ENCODE measurements at regions not wholly inside any gene's neighbourhood (a gene's known extent, or its start where the extent isn't known, plus 50 kb on each side); places are given as distances from the start of the nearest gene placed in this dataset.

GRCh38 chr12:17695495-17695894 lies 394.5 kb downstream of the RERGL start:
- no peaks in the 10 kb centered on the region for H3K36me3 ChIP-seq (ENCODE audit: insufficient read depth, low read length)
- Mint-ChIP-seq H3K36me3 (no peaks in the 10 kb centered on the region), H3K27me3 (no peaks in the 10 kb centered on the region), H3K27ac (no peak overlapping the region), H3K9me3 (peaks cover 0 to 9% (median 4%) of the 10 kb centered on the region in 8 donors), H3K4me3 (no peak overlapping the region), H3K4me1 (peaks cover 0 to under 1% (median 0%) of the 10 kb centered on the region in 4 donors)
- no peaks in the 10 kb centered on the region for H3K4me1 ChIP-seq (ENCODE audit: insufficient read depth, low read length)
- H3K4me3 ChIP-seq (ENCODE audit: low read length in 2 of 2), result no peak overlapping the region
- no peaks in the 10 kb centered on the region for H3K9me3 ChIP-seq (ENCODE audit: control insufficient read depth in 1 of 2, low read length in 2 of 2)
- DNase-seq, result no peak
- CTCF ChIA-PET (ENCODE audit: partially characterized antibody), result no interaction called here
- intact Hi-C loops (cut with micrococcal nuclease), result no loop called here
- no peak overlapping the region for H3K27ac ChIP-seq (ENCODE audit: low read depth, low read length)
- POLR2A ChIA-PET (ENCODE audit: partially characterized antibody), result no interaction called here
- H3K27me3 ChIP-seq (ENCODE audit: insufficient read depth, low read length), result no peaks in the 10 kb centered on the region

GRCh38 chr12:17691369-17691768 lies 398.6 kb downstream of the RERGL start:
- Mint-ChIP-seq H3K36me3 (no peaks in the 10 kb centered on the region), H3K4me3 (no peak overlapping the region), H3K27ac (no peak overlapping the region), H3K9me3 (peaks cover 0 to 27% (median 10%) of the 10 kb centered on the region in 8 donors), H3K27me3 (no peaks in the 10 kb centered on the region), H3K4me1 (peaks cover 0 to 1% (median 0%) of the 10 kb centered on the region in 4 donors)
- H3K4me1 ChIP-seq (ENCODE audit: insufficient read depth, low read length), result no peaks in the 10 kb centered on the region
- H3K27ac ChIP-seq (ENCODE audit: low read depth, low read length), result no peak overlapping the region
- intact Hi-C loops (cut with micrococcal nuclease), result no loop called here
- CTCF ChIA-PET (ENCODE audit: partially characterized antibody), result no interaction called here
- no peak for DNase-seq
- H3K36me3 ChIP-seq (ENCODE audit: insufficient read depth, low read length), result no peaks in the 10 kb centered on the region
- POLR2A ChIA-PET (ENCODE audit: partially characterized antibody), result no interaction called here
- H3K4me3 ChIP-seq (ENCODE audit: low read length in 2 of 2), result no peak overlapping the region
- no peaks in the 10 kb centered on the region for H3K27me3 ChIP-seq (ENCODE audit: insufficient read depth, low read length)
- no peaks in the 10 kb centered on the region for H3K9me3 ChIP-seq (ENCODE audit: control insufficient read depth in 1 of 2, low read length in 2 of 2)

- H3K36me3 Mint-ChIP-seq, result no peaks in the 10 kb centered on the region
- no peaks in the 10 kb centered on the region for H3K27me3 ChIP-seq (ENCODE audit: insufficient read depth, low read length)
- H3K4me1 Mint-ChIP-seq, result no peaks in the 10 kb centered on the region
- no peaks in the 10 kb centered on the region for H3K9me3 ChIP-seq (ENCODE audit: control insufficient read depth in 1 of 2, low read length in 2 of 2)
- no peaks in the 10 kb centered on the region for H3K36me3 ChIP-seq (ENCODE audit: insufficient read depth, low read length)
- ChIA-PET POLR2A (ENCODE audit: partially characterized antibody) (no interaction called here), CTCF (ENCODE audit: partially characterized antibody) (no interaction called here)
- no peaks in the 10 kb centered on the region for H3K4me1 ChIP-seq (ENCODE audit: insufficient read depth, low read length)
- no peak overlapping the region for H3K4me3 Mint-ChIP-seq
- no peak overlapping the region for H3K4me3 ChIP-seq (ENCODE audit: low read length in 2 of 2)
- H3K9me3 Mint-ChIP-seq, result peaks cover 0 to 15% (median 7%) of the 10 kb centered on the region in 8 donors
- H3K27me3 Mint-ChIP-seq, result no peaks in the 10 kb centered on the region
- H3K27ac Mint-ChIP-seq, result no peak overlapping the region
- no peak for DNase-seq
- H3K27ac ChIP-seq (ENCODE audit: low read depth, low read length), result no peak overlapping the region
- intact Hi-C loops (cut with micrococcal nuclease), result no loop called here
These were observed 409.8 kb downstream of the RERGL start for GRCh38 chr12:17680220-17680619.

- no peak overlapping the region for H3K27ac Mint-ChIP-seq
- ChIA-PET CTCF (ENCODE audit: partially characterized antibody) (no interaction called here), POLR2A (ENCODE audit: partially characterized antibody) (no interaction called here)
- no peaks in the 10 kb centered on the region for H3K36me3 Mint-ChIP-seq
- H3K4me3 Mint-ChIP-seq, result no peak overlapping the region
- Histone ChIP-seq H3K27me3 (ENCODE audit: insufficient read depth, low read length) (no peaks in the 10 kb centered on the region), H3K27ac (ENCODE audit: low read depth, low read length) (no peak overlapping the region), H3K9me3 (ENCODE audit: control insufficient read depth in 1 of 2, low read length in 2 of 2) (no peaks in the 10 kb centered on the region), H3K4me3 (ENCODE audit: low read length in 2 of 2) (no peak overlapping the region), H3K4me1 (ENCODE audit: insufficient read depth, low read length) (no peaks in the 10 kb centered on the region), H3K36me3 (ENCODE audit: insufficient read depth, low read length) (no peaks in the 10 kb centered on the region)
- intact Hi-C loops (cut with micrococcal nuclease), result no loop called here
- DNase-seq, result no peak
- H3K4me1 Mint-ChIP-seq, result no peaks in the 10 kb centered on the region
- peaks cover 0 to 6% (median 2%) of the 10 kb centered on the region in 8 donors for H3K9me3 Mint-ChIP-seq
- H3K27me3 Mint-ChIP-seq, result no peaks in the 10 kb centered on the region
These were observed 423.2 kb downstream of the RERGL start for GRCh38 chr12:17666641-17667324.

GRCh38 chr12:17665839-17666238 lies 424.2 kb downstream of the RERGL start:
- H3K27me3 ChIP-seq (ENCODE audit: insufficient read depth, low read length), result no peaks in the 10 kb centered on the region
- H3K27me3 Mint-ChIP-seq, result no peaks in the 10 kb centered on the region
- no peaks in the 10 kb centered on the region for H3K4me1 Mint-ChIP-seq
- intact Hi-C loops (cut with micrococcal nuclease), result no loop called here
- H3K27ac Mint-ChIP-seq, result no peak overlapping the region
- no peak overlapping the region for H3K4me3 Mint-ChIP-seq
- DNase-seq, result no peak
- no peak overlapping the region for H3K4me3 ChIP-seq (ENCODE audit: low read length in 2 of 2)
- H3K9me3 Mint-ChIP-seq, result peaks cover 0 to 6% (median 3%) of the 10 kb centered on the region in 8 donors
- H3K36me3 ChIP-seq (ENCODE audit: insufficient read depth, low read length), result no peaks in the 10 kb centered on the region
- ChIA-PET POLR2A (ENCODE audit: partially characterized antibody) (no interaction called here), CTCF (ENCODE audit: partially characterized antibody) (no interaction called here)
- no peak overlapping the region for H3K27ac ChIP-seq (ENCODE audit: low read depth, low read length)
- no peaks in the 10 kb centered on the region for H3K36me3 Mint-ChIP-seq
- H3K4me1 ChIP-seq (ENCODE audit: insufficient read depth, low read length), result no peaks in the 10 kb centered on the region
- H3K9me3 ChIP-seq (ENCODE audit: control insufficient read depth in 1 of 2, low read length in 2 of 2), result no peaks in the 10 kb centered on the region

GRCh38 chr12:17661250-17661649 lies 428.7 kb downstream of the RERGL start:
- Mint-ChIP-seq H3K27ac (no peak overlapping the region), H3K36me3 (no peaks in the 10 kb centered on the region), H3K9me3 (peaks cover 0 to 5% (median 0%) of the 10 kb centered on the region in 8 donors), H3K27me3 (no peaks in the 10 kb centered on the region), H3K4me1 (no peaks in the 10 kb centered on the region), H3K4me3 (no peak overlapping the region)
- no peak overlapping the region for H3K27ac ChIP-seq (ENCODE audit: low read depth, low read length)
- H3K4me3 ChIP-seq (ENCODE audit: low read length in 2 of 2), result no peak overlapping the region
- POLR2A ChIA-PET (ENCODE audit: partially characterized antibody), result no interaction called here
- no peaks in the 10 kb centered on the region for H3K9me3 ChIP-seq (ENCODE audit: control insufficient read depth in 1 of 2, low read length in 2 of 2)
- intact Hi-C loops (cut with micrococcal nuclease), result no loop called here
- no peaks in the 10 kb centered on the region for H3K27me3 ChIP-seq (ENCODE audit: insufficient read depth, low read length)
- CTCF ChIA-PET (ENCODE audit: partially characterized antibody), result no interaction called here
- no peak for DNase-seq
- H3K36me3 ChIP-seq (ENCODE audit: insufficient read depth, low read length), result no peaks in the 10 kb centered on the region
- no peaks in the 10 kb centered on the region for H3K4me1 ChIP-seq (ENCODE audit: insufficient read depth, low read length)

- intact Hi-C loops (cut with micrococcal nuclease), result no loop called here
- Mint-ChIP-seq H3K36me3 (no peaks in the 10 kb centered on the region), H3K9me3 (peaks cover 0 to 2% (median 0%) of the 10 kb centered on the region in 8 donors), H3K4me3 (no peak overlapping the region), H3K27ac (no peak overlapping the region), H3K4me1 (no peaks in the 10 kb centered on the region), H3K27me3 (no peaks in the 10 kb centered on the region)
- peaks cover 0 to 4% of the 10 kb centered on the region in 2 donors for H3K9me3 ChIP-seq (ENCODE audit: control insufficient read depth in 1 of 2, low read length in 2 of 2)
- no peaks in the 10 kb centered on the region for H3K36me3 ChIP-seq (ENCODE audit: insufficient read depth, low read length)
- H3K4me1 ChIP-seq (ENCODE audit: insufficient read depth, low read length), result no peaks in the 10 kb centered on the region
- ChIA-PET CTCF (ENCODE audit: partially characterized antibody) (no interaction called here), POLR2A (ENCODE audit: partially characterized antibody) (no interaction called here)
- H3K27ac ChIP-seq (ENCODE audit: low read depth, low read length), result no peak overlapping the region
- H3K27me3 ChIP-seq (ENCODE audit: insufficient read depth, low read length), result no peaks in the 10 kb centered on the region
- no peak for DNase-seq
- H3K4me3 ChIP-seq (ENCODE audit: low read length in 2 of 2), result no peak overlapping the region
These were observed 437.6 kb downstream of the RERGL start for GRCh38 chr12:17652436-17652835.

- Histone ChIP-seq H3K27ac (ENCODE audit: low read depth, low read length) (no peak overlapping the region), H3K36me3 (ENCODE audit: insufficient read depth, low read length) (no peaks in the 10 kb centered on the region), H3K4me3 (ENCODE audit: low read length in 2 of 2) (no peak overlapping the region), H3K9me3 (ENCODE audit: control insufficient read depth in 1 of 2, low read length in 2 of 2) (no peaks in the 10 kb centered on the region), H3K27me3 (ENCODE audit: insufficient read depth, low read length) (no peaks in the 10 kb centered on the region), H3K4me1 (ENCODE audit: insufficient read depth, low read length) (peaks cover 5% of the 10 kb centered on the region)
- Mint-ChIP-seq H3K4me3 (peak overlapping the region in 4 of 8 donors; percentile 53 to 81 (median 70)), H3K36me3 (no peaks in the 10 kb centered on the region), H3K4me1 (peaks cover 0 to 7% (median 3%) of the 10 kb centered on the region in 4 donors), H3K27me3 (no peaks in the 10 kb centered on the region), H3K9me3 (peaks cover 0 to 2% (median 0%) of the 10 kb centered on the region in 8 donors), H3K27ac (no peak overlapping the region)
- CTCF ChIA-PET (ENCODE audit: partially characterized antibody), result interaction anchor here (2.1 kb wide), 1 partner anchor 12 kb away, joined by 5 read pairs; no protein-coding TSS in a partner anchor
- POLR2A ChIA-PET (ENCODE audit: partially characterized antibody), result no interaction called here
- no peak for DNase-seq
- intact Hi-C loops (cut with micrococcal nuclease), result no loop called here
These were observed 447.7 kb downstream of the RERGL start for GRCh38 chr12:17642340-17642650.

All from CD4-positive, alpha-beta memory T cell (primary cell).